Esophagus muscularis mucosa (tissue), 4 donors: ENCODE measurements at regions not wholly inside any gene's neighbourhood (a gene's known extent, or its start where the extent isn't known, plus 50 kb on each side); places are given as distances from the start of the nearest gene placed in this dataset.

Source experiments
- DNase-seq: peaks from one replicate; pipeline ENCODE4 v3.0.0-alpha.2; 2017; ENCODE audit errors: extremely low spot score
- H3K27ac ChIP-seq, 4 donors: fragments of 200-600 bp; sonication (generic); replicated peaks in 1 of 4; 1 replicate in 3 of 4; 2 replicates in 1 of 4; pipeline ENCODE4 v1.5.1; 2016 to 2019; ENCODE audit warnings: mild to moderate bottlenecking in 1 of 4
- H3K27me3 ChIP-seq, 4 donors: fragments of 200-600 bp; sonication (generic); one replicate each; pipeline versions ENCODE4 v1.5.1 to v1.6.0; 2016 to 2019
- H3K36me3 ChIP-seq, 4 donors: fragments of 200-600 bp; sonication (generic); one replicate each; pipeline ENCODE4 v1.5.1; 2016 to 2019
- H3K4me1 ChIP-seq, 4 donors: fragments of 200-600 bp; sonication (generic); one replicate each; pipeline ENCODE4 v1.5.1; 2016 to 2019
- H3K4me3 ChIP-seq, 4 donors: fragments of 200-600 bp; sonication (generic); 1 replicate in 2 of 4; 2 replicates in 2 of 4; pipeline ENCODE4 v1.5.1; 2016 to 2019; ENCODE audit warnings: mild to moderate bottlenecking in 4 of 4, moderate library complexity in 1 of 4
- H3K9me3 ChIP-seq, 4 donors: fragments of 200-600 bp; sonication (generic); 1 replicate in 3 of 4; 2 replicates in 1 of 4; pipeline ENCODE4 v1.5.1; 2016 to 2019
- CTCF ChIP-seq, 3 experiments: fragments of 200-600 bp in 2 of 3; fragments of 450-650 bp in 1 of 3; sonication (generic) in 2 of 3; IDR thresholded peaks; one replicate each; pipeline ENCODE4 v1.5.1; 2017 to 2019; ENCODE audit warnings: antibody characterized with exemption in 3 of 3, mild to moderate bottlenecking in 2 of 3, moderate library complexity in 1 of 3
- EP300 ChIP-seq: sonication (generic); formaldehyde crosslinking; IDR thresholded peaks from one replicate; pipeline ENCODE4 v1.6.1; 2017; ENCODE audit warnings: antibody characterized with exemption
- POLR2A ChIP-seq: fragments of 450-650 bp; IDR thresholded peaks from one replicate; pipeline ENCODE4 v1.6.1; 2017; ENCODE audit warnings: antibody characterized with exemption, moderate library complexity, mild to moderate bottlenecking, low read depth
- POLR2AphosphoS5 ChIP-seq, 2 donors: sonication (generic); formaldehyde crosslinking; IDR thresholded peaks; one replicate each; pipeline ENCODE4 v1.6.1; 2017; ENCODE audit warnings: antibody characterized with exemption in 2 of 2
- WGBS: methylation state at CpG from one replicate; pipeline ENCODE4 v1.1.5; 2018; 5-methylcytosine and 5-hydroxymethylcytosine counted together
- intact Hi-C: fragments of 100-400 bp; cut with DNase I; formaldehyde crosslinking; loops from one replicate; pipeline ENCODE4 v1.15.1; 2023

- DNase-seq: no peak
- Histone ChIP-seq H3K4me3 (no peak overlapping the region), H3K9me3 (no peaks in the 10 kb centered on the region), H3K27me3 (no peaks in the 10 kb centered on the region), H3K36me3 (no peaks in the 10 kb centered on the region), H3K4me1 (no peaks in the 10 kb centered on the region), H3K27ac (no peak overlapping the region)
- 52% methylated on average over 1 of the region's 1 CpG for WGBS
- intact Hi-C loops: no loop called here
- TF ChIP-seq POLR2A (no peak), EP300 (no peak), CTCF (IDR thresholded peaks at IDR 0.05) (no peak), POLR2AphosphoS5 (IDR thresholded peaks at IDR 0.05) (no peak)
Observed at GRCh38 chr2:58740426-58740825, 499.3 kb upstream of the FANCL start.

GRCh38 chr2:58739033-58739432, 497.9 kb upstream of the FANCL start:
- H3K27ac ChIP-seq: no peak overlapping the region
- H3K9me3 ChIP-seq: no peaks in the 10 kb centered on the region
- no peaks in the 10 kb centered on the region for H3K4me1 ChIP-seq
- H3K4me3 ChIP-seq: no peak overlapping the region
- intact Hi-C loops: no loop called here
- H3K36me3 ChIP-seq: no peaks in the 10 kb centered on the region
- no peaks in the 10 kb centered on the region for H3K27me3 ChIP-seq
- TF ChIP-seq EP300 (no peak), CTCF (IDR thresholded peaks at IDR 0.05) (no peak), POLR2A (no peak), POLR2AphosphoS5 (IDR thresholded peaks at IDR 0.05) (no peak)
- 100% methylated on average over 1 of the region's 1 CpG for WGBS
- DNase-seq: no peak

- TF ChIP-seq EP300: no peak
- no peak for TF ChIP-seq POLR2AphosphoS5 (IDR thresholded peaks at IDR 0.05)
- TF ChIP-seq POLR2A: no peak
- TF ChIP-seq CTCF (IDR thresholded peaks at IDR 0.05): no peak
- Histone ChIP-seq H3K36me3 (no peaks in the 10 kb centered on the region), H3K9me3 (no peaks in the 10 kb centered on the region), H3K27ac (no peak overlapping the region), H3K4me3 (no peak overlapping the region), H3K27me3 (no peaks in the 10 kb centered on the region), H3K4me1 (no peaks in the 10 kb centered on the region)
- WGBS: 53% methylated on average over 1 of the region's 1 CpG
- DNase-seq: no peak
- intact Hi-C loops: no loop called here
Observed at GRCh38 chr2:58734365-58734764, 493.2 kb upstream of the FANCL start.

GRCh38 chr2:58732999-58733398, 491.9 kb upstream of the FANCL start:
- intact Hi-C loops: no loop called here
- Histone ChIP-seq H3K4me3 (no peak overlapping the region), H3K27me3 (no peaks in the 10 kb centered on the region), H3K9me3 (no peaks in the 10 kb centered on the region), H3K4me1 (no peaks in the 10 kb centered on the region), H3K36me3 (no peaks in the 10 kb centered on the region), H3K27ac (no peak overlapping the region)
- 94% methylated on average over 1 of the region's 1 CpG for WGBS
- DNase-seq: no peak
- TF ChIP-seq EP300 (no peak), CTCF (IDR thresholded peaks at IDR 0.05) (no peak), POLR2AphosphoS5 (IDR thresholded peaks at IDR 0.05) (no peak), POLR2A (no peak)

GRCh38 chr2:58731488-58731869, 490.4 kb upstream of the FANCL start:
- whole genome bisulfite sequencing: 63% methylated on average over 2 of the region's 2 CpGs
- intact Hi-C loops: no loop called here

More at GRCh38 chr2:58731488-58731869, 490.4 kb upstream of the FANCL start:
- Histone ChIP-seq H3K4me3 (no peak overlapping the region), H3K36me3 (no peaks in the 10 kb centered on the region), H3K4me1 (no peaks in the 10 kb centered on the region), H3K9me3 (no peaks in the 10 kb centered on the region), H3K27me3 (no peaks in the 10 kb centered on the region), H3K27ac (no peak overlapping the region)
- TF ChIP-seq EP300: no peak
- DNase-seq: no peak
